HG03469 (cell line): ENCODE measurements at regions not wholly inside any gene's neighbourhood (a gene's known extent, or its start where the extent isn't known, plus 50 kb on each side); places are given as distances from the start of the nearest gene placed in this dataset.
A peak's percentile ranks its signal among the peaks of the same experiment; 100 is the strongest.
"Not testable (repeated sequence)": the region's sequence is repeated elsewhere in the genome, so short reads cannot be mapped to it uniquely, and the experiment has no call there.

Experiments used
- ATAC-seq: cut with Tn5 transposase; IDR thresholded peaks from one replicate; pipeline ENCODE4 v1.9.1; 2021; ENCODE audit warnings: mild to moderate bottlenecking, moderate library complexity, moderate number of reproducible peaks; ENCODE audit not compliant: unreplicated experiment

GRCh38 chr4:57200799-57201327 lies 90.7 kb upstream of the IGFBP7 start:
- no peak for ATAC-seq

- no peak for ATAC-seq
Measured at GRCh38 chr4:57199267-57199666, 89.1 kb upstream of the IGFBP7 start.

GRCh38 chr4:57195622-57196021 lies 85.4 kb upstream of the IGFBP7 start:
- no peak for ATAC-seq

GRCh38 chr4:57194068-57194611 lies 84.0 kb upstream of the IGFBP7 start:
- no peak for ATAC-seq

- no peak for ATAC-seq
Measured at GRCh38 chr4:57193209-57193810, 83.1 kb upstream of the IGFBP7 start.

GRCh38 chr4:57191523-57192034 lies 81.4 kb upstream of the IGFBP7 start:
- no peak for ATAC-seq

GRCh38 chr4:57190601-57191481 lies 80.7 kb upstream of the IGFBP7 start:
- ATAC-seq, result peak; percentile 54

- no peak for ATAC-seq
Measured at GRCh38 chr4:57187246-57187645, 77.1 kb upstream of the IGFBP7 start.

GRCh38 chr4:57184378-57185029 lies 74.3 kb upstream of the IGFBP7 start:
- ATAC-seq, result no peak

- ATAC-seq, result no peak
Measured at GRCh38 chr4:57182132-57182874, 72.1 kb upstream of the IGFBP7 start.

GRCh38 chr4:57173136-57173535 lies 63.0 kb upstream of the IGFBP7 start:
- ATAC-seq, result not testable (repeated sequence)

- no peak for ATAC-seq
Measured at GRCh38 chr4:57172065-57172464, 61.9 kb upstream of the IGFBP7 start.

GRCh38 chr4:57168982-57169381 lies 58.8 kb upstream of the IGFBP7 start:
- ATAC-seq, result no peak

GRCh38 chr4:57163530-57164459 lies 53.6 kb upstream of the IGFBP7 start:
- ATAC-seq, result peak; percentile 90

- ATAC-seq, result no peak
Measured at GRCh38 chr4:57162499-57163019, 52.4 kb upstream of the IGFBP7 start.
